H1 (cell line): ENCODE measurements at regions not wholly inside any gene's neighbourhood (a gene's known extent, or its start where the extent isn't known, plus 50 kb on each side); places are given as distances from the start of the nearest gene placed in this dataset.

Source experiments
- CTCF ChIA-PET: fragments of 300-600 bp; sonication (Branson Sonifier 250); formaldehyde crosslinking; loops from one replicate; lab custom pipeline; 2021; ENCODE audit not compliant: partially characterized antibody; lab: Charles Lee
- POLR2A ChIA-PET: fragments of 300-600 bp; sonication (Branson Sonifier 250); formaldehyde crosslinking; loops from one replicate; lab custom pipeline; 2021; ENCODE audit warnings: inconsistent platforms; ENCODE audit not compliant: partially characterized antibody; lab: Charles Lee
- DNase-seq, 2 experiments: peaks; one replicate each; pipeline versions ENCODE4 v3.0.0 to v3.0.0-alpha.2; 2010 to 2022; ENCODE audit warnings: low spot score in 2 of 2, low read depth in 1 of 2, mixed read lengths in 1 of 2
- FAIRE-seq: peaks from 2 replicates; lab custom pipeline; 2011; peaks lifted over from hg19 to GRCh38; lab: Jason Lieb, UNC
- H2AFZ ChIP-seq: 2 replicates; pipeline ENCODE4 v1.8.1; 2012; ENCODE audit warnings: low read length, inconsistent platforms
- H2AK5ac ChIP-seq: 2 replicates; pipeline ENCODE4 v1.6.1; 2013; ENCODE audit warnings: low read depth, low read length
- H2BK120ac ChIP-seq: replicated peaks from 2 replicates; pipeline ENCODE3; 2013; ENCODE audit warnings: low read depth, low read length, inconsistent platforms
- H2BK12ac ChIP-seq: 2 replicates; pipeline ENCODE4 v1.6.1; 2013; ENCODE audit warnings: low read depth, low read length
- H2BK15ac ChIP-seq: 2 replicates; pipeline ENCODE4 v1.6.1; 2013; ENCODE audit warnings: low read length
- H2BK20ac ChIP-seq: 2 replicates; pipeline ENCODE4 v1.6.1; 2013; ENCODE audit warnings: low read length
- H2BK5ac ChIP-seq: 2 replicates; pipeline ENCODE4 v1.6.1; 2013; ENCODE audit warnings: low read depth, low read length
- H3K14ac ChIP-seq: 2 replicates; pipeline ENCODE4 v1.6.1; 2013; ENCODE audit warnings: inconsistent platforms; ENCODE audit not compliant: insufficient read length
- H3K18ac ChIP-seq: 2 replicates; pipeline ENCODE4 v1.6.1; 2013; ENCODE audit warnings: low read length; ENCODE audit errors: extremely low read depth
- H3K23ac ChIP-seq: 2 replicates; pipeline ENCODE4 v1.6.1; 2013; ENCODE audit warnings: inconsistent platforms; ENCODE audit not compliant: insufficient read length
- H3K23me2 ChIP-seq: 2 replicates; pipeline ENCODE4 v1.6.1; 2013; ENCODE audit warnings: low read depth, low read length
- H3K27ac ChIP-seq: 2 replicates; pipeline ENCODE4 v1.6.1; 2011; ENCODE audit warnings: low read depth, low read length, inconsistent platforms
- H3K27me3 ChIP-seq, 4 experiments: replicated peaks in 1 of 4; 1 replicate in 1 of 4; 2 replicates in 3 of 4; pipeline versions ENCODE4 v1.6.1 to v1.8.1; 2011 to 2013; ENCODE audit warnings: low read length in 3 of 4, mild to moderate bottlenecking in 3 of 4, inconsistent platforms in 2 of 4, mixed read lengths in 2 of 4, moderate library complexity in 1 of 4; ENCODE audit not compliant: control insufficient read depth in 3 of 4, insufficient read depth in 3 of 4; ENCODE audit errors: extremely low read depth in 1 of 4
- H3K36me3 ChIP-seq, 4 experiments: 2 replicates each; pipeline versions ENCODE4 v1.6.1 to v1.8.1; 2011 to 2013; ENCODE audit warnings: mild to moderate bottlenecking in 4 of 4, low read length in 3 of 4, moderate library complexity in 2 of 4, control low read depth in 1 of 4, inconsistent platforms in 1 of 4; ENCODE audit not compliant: insufficient read depth in 4 of 4, control insufficient read depth in 2 of 4
- H3K4ac ChIP-seq: replicated peaks from 2 replicates; pipeline ENCODE3; 2013; ENCODE audit warnings: low read length, low read depth, mixed read lengths, inconsistent platforms; ENCODE audit not compliant: insufficient read length
- H3K4me1 ChIP-seq, 4 experiments: replicated peaks in 1 of 4; 1 replicate in 1 of 4; 2 replicates in 3 of 4; pipeline versions ENCODE4 v1.6.1 to v1.8.1; 2011 to 2013; ENCODE audit warnings: low read length in 3 of 4, inconsistent platforms in 2 of 4, mixed read lengths in 1 of 4; ENCODE audit not compliant: insufficient read depth in 4 of 4, control insufficient read depth in 3 of 4
- H3K4me2 ChIP-seq, 2 experiments: 2 replicates each; pipeline versions ENCODE4 v1.6.1 to v1.8.1; 2011 to 2013; ENCODE audit warnings: low read depth in 2 of 2, low read length in 2 of 2, control low read depth in 1 of 2, inconsistent platforms in 1 of 2, mild to moderate bottlenecking in 1 of 2; ENCODE audit not compliant: insufficient read depth in 1 of 2
- H3K4me3 ChIP-seq, 4 experiments: fragments of 200-600, 300-600 bp in 1 of 4; sonication (generic), shearing (Covaris generic), sonication (Bioruptor Twin) in 1 of 4; 2 replicates each; pipeline versions ENCODE4 v1.5.1 to v1.8.1; 2011 to 2016; ENCODE audit warnings: low read length in 4 of 4, low read depth in 3 of 4, control low read depth in 2 of 4, inconsistent platforms in 2 of 4, mild to moderate bottlenecking in 2 of 4, mixed read lengths in 1 of 4, moderate library complexity in 1 of 4; ENCODE audit not compliant: insufficient read depth in 2 of 4; ENCODE audit errors: extremely low read depth in 1 of 4
- H3K56ac ChIP-seq: replicated peaks from 2 replicates; pipeline ENCODE3; 2013; ENCODE audit warnings: low read depth, mild to moderate bottlenecking, mixed read lengths, low read length, inconsistent platforms; ENCODE audit not compliant: insufficient read length
- H3K79me1 ChIP-seq: 2 replicates; pipeline ENCODE4 v1.6.1; 2013; ENCODE audit warnings: low read depth, low read length, control low read depth
- H3K79me2 ChIP-seq, 2 experiments: 2 replicates each; pipeline versions ENCODE4 v1.6.1 to v1.8.1; 2012 to 2013; ENCODE audit warnings: low read length in 2 of 2, mild to moderate bottlenecking in 2 of 2, inconsistent platforms in 1 of 2; ENCODE audit not compliant: insufficient read depth in 2 of 2, control insufficient read depth in 1 of 2
- H3K9ac ChIP-seq, 4 experiments: replicated peaks in 1 of 4; 1 replicate in 1 of 4; 2 replicates in 3 of 4; pipeline versions ENCODE4 v1.6.1 to v1.8.1; 2011 to 2013; ENCODE audit warnings: low read depth in 3 of 4, low read length in 3 of 4, control low read depth in 2 of 4, mild to moderate bottlenecking in 2 of 4, moderate library complexity in 2 of 4, inconsistent platforms in 1 of 4; ENCODE audit errors: extremely low read depth in 1 of 4
- H3K9me3 ChIP-seq, 2 experiments: 2 replicates each; pipeline versions ENCODE4 v1.6.1 to v1.8.1; 2012 to 2013; ENCODE audit warnings: mild to moderate bottlenecking in 2 of 2, moderate library complexity in 2 of 2, control low read depth in 1 of 2, inconsistent platforms in 1 of 2, low read depth in 1 of 2, low read length in 1 of 2, mixed read lengths in 1 of 2; ENCODE audit not compliant: insufficient read depth in 2 of 2
- H4K20me1 ChIP-seq, 2 experiments: replicated peaks in 1 of 2; 2 replicates each; pipeline versions ENCODE3 to v1.8.1; 2011 to 2013; ENCODE audit warnings: inconsistent platforms in 2 of 2, low read length in 2 of 2, mild to moderate bottlenecking in 1 of 2; ENCODE audit not compliant: insufficient read depth in 2 of 2, control insufficient read depth in 1 of 2
- H4K5ac ChIP-seq: 2 replicates; pipeline ENCODE4 v1.6.1; 2013; ENCODE audit warnings: low read length, low read depth, mixed read lengths, inconsistent platforms; ENCODE audit not compliant: insufficient read length
- H4K8ac ChIP-seq: 2 replicates; pipeline ENCODE4 v1.8.0; 2013; ENCODE audit warnings: mild to moderate bottlenecking, moderate library complexity, low read length, inconsistent platforms; ENCODE audit not compliant: insufficient read depth; ENCODE audit errors: extremely low read depth
- H4K91ac ChIP-seq: replicated peaks from 2 replicates; pipeline ENCODE3; 2013; ENCODE audit warnings: low read length, mixed read lengths, inconsistent platforms; ENCODE audit not compliant: insufficient read length
- CHD1 ChIP-seq: IDR thresholded peaks from 2 replicates; pipeline ENCODE4 v1.6.1; 2012; ENCODE audit warnings: low read depth, low read length, improper control_type of control experiment
- whole genome bisulfite sequencing, 2 experiments: shearing (Covaris generic) in 1 of 2; methylation state at CpG; one replicate each; pipeline versions ENCODE4 v1.1.6 to v1.1.7; 2013 to 2015; ENCODE audit warnings: low lambda C conversion rate in 2 of 2, mixed read lengths in 2 of 2, inconsistent platforms in 1 of 2, low coverage in 1 of 2, missing lambda C conversion rate in 1 of 2; ENCODE audit not compliant: insufficient replicate concordance in 2 of 2, insufficient coverage in 1 of 2, insufficient read length in 1 of 2; ENCODE audit errors: extremely low coverage in 1 of 2, missing lambda C conversion rate in 1 of 2; 5-methylcytosine and 5-hydroxymethylcytosine counted together

DNA sequence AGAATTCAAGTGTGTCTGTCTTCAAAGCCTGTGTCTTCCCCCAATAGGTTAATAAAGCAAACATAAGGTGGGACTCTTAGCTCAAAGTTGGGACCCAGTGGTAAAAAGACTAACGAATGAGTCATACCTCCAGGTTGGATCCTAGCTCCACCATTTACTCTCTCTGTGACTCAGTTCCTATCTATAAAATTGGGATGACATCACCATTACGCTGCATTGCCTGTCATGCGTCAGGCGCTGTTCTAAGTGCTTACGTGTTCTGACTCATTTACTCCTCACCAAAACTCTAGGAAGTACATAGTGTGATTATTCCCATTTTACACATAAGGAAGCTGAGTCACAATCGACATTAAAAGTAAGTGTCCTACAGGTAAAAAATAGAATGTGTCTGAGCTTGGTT is 915.8 kb downstream of the VRK1 start:
- H4K5ac ChIP-seq: no peak overlapping the region
- H2BK15ac ChIP-seq: no peak overlapping the region
- H3K23ac ChIP-seq: no peak overlapping the region
- no peaks in the 10 kb centered on the region for H3K79me2 ChIP-seq
- no peak overlapping the region for H3K4me3 ChIP-seq
- no peaks in the 10 kb centered on the region for H3K79me1 ChIP-seq
- no peak overlapping the region for H3K14ac ChIP-seq
- peaks cover 0 to 6% (median 2%) of the 10 kb centered on the region in 4 experiments; a peak in 2 of 7 replicates for H3K4me1 ChIP-seq
- H2BK5ac ChIP-seq: no peak overlapping the region
- no peak overlapping the region for H2BK20ac ChIP-seq
- no peak overlapping the region for H3K4me2 ChIP-seq
- no peak overlapping the region for H2AFZ ChIP-seq
- H4K8ac ChIP-seq: no peak overlapping the region
- no peaks in the 10 kb centered on the region for H3K23me2 ChIP-seq
- no peak overlapping the region for H3K9ac ChIP-seq
- H4K20me1 ChIP-seq: no peaks in the 10 kb centered on the region
- H3K9me3 ChIP-seq: no peaks in the 10 kb centered on the region
- no peak for DNase-seq
- no peak overlapping the region for H2AK5ac ChIP-seq
- CTCF ChIA-PET: interaction anchor here (1.0 kb wide), 1 partner anchor 14 kb away, joined by 3 read pairs; no protein-coding TSS in a partner anchor
- no peak overlapping the region for H4K91ac ChIP-seq
- H3K18ac ChIP-seq: no peak overlapping the region
- H3K27ac ChIP-seq: no peak overlapping the region
- H3K27me3 ChIP-seq: no peaks in the 10 kb centered on the region
- POLR2A ChIA-PET: no interaction called here
- H3K36me3 ChIP-seq: no peaks in the 10 kb centered on the region
- TF ChIP-seq CHD1: no peak
- 93% methylated on average over 6 of the region's 6 CpGs; no CpG with 5 or more reads in 1 of the 2 experiments for WGBS, 2 experiments
- no peak overlapping the region for H2BK120ac ChIP-seq
- no peak overlapping the region for H3K56ac ChIP-seq
- H2BK12ac ChIP-seq: no peak overlapping the region
- H3K4ac ChIP-seq: no peak overlapping the region
- no peak for FAIRE-seq
